ENCODE measurements at regions not wholly inside any gene's neighbourhood (a gene's known extent, or its start where the extent isn't known, plus 50 kb on each side); places are given as distances from the start of the nearest gene placed in this dataset.

DNA sequence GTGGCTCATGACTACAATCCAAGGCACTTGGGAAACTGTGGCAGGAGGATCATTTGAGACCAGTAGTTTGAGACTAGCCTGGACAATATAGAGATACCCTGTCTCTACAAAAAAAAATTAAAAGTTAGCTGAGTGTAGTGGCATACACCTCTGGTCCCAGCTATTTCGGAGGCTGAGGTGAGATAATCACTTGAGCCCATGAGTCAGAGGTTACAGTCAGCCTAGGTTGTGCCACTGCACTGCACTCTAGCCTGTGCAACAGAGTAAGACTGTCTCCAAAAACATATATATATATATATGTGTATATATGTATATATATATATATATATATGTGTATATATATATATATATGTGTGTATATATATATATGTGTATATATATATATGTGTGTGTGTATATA, 890.8 kb downstream of the NLGN4Y start:
- no peak for DNase-seq

DNA sequence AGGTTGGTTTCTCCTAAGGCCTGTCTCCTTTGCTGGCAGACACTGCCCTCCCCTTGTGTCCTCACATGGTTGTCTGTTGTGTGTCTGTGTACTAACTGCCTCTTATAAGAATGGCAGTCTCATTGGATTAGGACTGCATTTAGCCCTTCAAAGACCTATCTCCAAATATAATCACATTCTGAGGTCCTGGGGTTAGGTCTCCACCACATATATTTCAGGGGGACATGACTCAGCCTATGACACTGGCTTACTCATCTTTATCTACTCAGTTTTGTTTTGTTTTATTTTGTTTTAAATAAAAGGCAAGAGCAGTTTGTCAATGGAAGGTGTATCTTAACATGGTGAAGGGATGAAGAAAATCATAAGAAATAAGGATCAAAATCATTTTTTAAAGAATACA, 894.3 kb downstream of the NLGN4Y start:
- DNase-seq = no peak

DNA sequence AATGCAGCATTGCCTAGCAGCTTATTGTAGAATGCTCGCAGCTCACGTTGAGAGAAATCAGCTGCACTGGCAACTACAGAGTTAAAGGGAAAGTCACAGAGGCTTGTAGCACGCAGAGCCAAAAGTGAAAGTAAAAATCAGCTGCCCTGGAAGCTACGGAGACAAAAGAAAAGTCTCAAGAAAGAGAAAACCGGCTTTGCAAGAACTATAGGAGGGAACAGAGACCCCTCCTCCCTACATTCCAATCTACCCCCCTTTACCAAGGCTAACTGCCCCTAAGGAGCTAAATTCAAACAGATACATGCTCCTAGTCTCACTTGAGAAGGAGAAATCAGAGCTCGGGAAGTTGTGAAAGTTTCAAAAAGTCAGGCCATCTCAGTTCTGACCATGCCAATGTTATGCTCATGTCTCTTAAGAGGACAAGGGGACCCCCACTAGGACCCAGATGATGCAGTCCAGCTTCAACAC, 900.4 kb downstream of the NLGN4Y start:
- DNase-seq = peak; percentile 15

DNA sequence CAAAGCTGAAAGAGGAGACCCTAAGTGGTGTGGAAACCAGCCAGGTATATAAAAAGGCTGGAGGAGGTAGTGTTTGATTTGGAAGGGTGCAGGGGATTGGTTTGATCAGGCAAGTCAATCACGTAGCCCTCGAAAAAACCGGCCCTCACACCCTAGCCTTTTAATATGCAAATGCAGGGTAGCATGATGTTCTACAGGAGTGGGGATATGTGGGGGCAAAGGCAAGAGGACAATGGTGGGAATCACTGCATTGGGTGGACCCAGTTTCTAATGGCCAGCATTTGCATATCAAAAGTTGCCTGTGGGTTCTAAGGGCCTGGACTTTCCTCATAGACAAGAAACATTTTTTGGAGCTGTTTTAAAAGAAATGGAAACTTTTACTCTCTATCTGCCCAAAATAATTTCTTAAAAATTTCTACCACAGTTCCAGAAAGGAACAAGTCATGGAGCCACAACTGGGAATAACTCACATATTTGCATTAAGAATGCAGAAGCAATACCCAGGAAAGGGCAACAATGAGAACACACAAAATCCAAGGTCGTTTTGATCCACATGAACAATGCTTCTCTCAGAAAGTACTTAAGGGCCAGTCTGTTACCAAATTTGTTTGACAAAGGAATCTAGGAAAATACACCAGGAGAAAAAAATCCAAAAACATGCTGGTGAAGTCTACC, 915.8 kb downstream of the NLGN4Y start:
- DNase-seq = no peak

DNA sequence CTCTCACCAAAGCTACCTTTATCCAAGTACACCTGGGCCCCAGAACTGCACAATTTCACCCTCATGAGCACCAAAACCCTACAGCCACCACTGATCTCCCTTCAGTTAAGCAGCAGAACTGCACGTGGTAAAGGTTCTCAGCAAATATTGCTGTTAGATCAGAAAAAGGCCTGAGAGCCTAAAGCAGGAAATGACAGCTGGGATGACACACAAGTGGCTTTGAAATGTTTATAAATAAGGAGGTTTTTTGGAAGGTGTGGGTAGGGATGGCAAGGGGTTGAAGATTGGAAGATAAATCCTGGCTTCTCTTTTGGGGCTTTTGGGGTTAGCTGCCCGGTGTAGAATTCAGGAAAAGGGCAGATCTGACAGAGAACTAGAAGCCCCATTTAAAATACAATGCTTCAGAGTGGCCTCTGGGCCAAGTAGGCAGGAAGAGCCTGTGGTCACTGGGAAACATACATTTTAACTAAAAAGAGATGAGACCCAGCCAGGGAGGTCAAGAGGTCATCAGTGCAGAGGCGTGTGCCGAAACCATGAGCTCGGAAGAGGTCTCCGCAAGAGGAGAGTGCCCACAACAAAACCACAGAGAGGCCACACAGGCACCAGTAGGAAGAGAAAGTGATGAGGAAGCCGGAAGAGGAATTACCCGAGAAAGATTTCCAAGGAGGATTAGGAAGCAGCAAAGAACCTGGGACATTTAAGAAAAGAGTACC, 916.5 kb downstream of the NLGN4Y start:
- no peak for DNase-seq

DNA sequence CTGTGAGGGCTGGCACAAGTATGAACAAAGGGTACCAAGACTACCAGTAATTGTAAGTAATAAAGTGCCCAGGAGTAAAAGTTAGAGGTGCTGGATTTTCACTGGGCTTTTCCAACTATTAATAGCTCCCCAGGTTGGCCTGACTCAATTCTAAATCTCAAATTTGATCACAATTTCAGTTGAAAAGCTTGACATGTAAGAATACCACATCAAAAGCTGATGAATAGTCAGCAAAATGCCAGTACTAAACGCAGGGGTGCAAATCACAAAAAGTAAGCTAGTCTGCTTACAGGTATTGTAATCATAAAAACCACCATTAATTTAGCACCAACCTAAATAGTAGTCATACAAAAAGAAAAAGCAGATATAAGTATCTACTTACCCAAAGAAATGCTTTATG, 917.5 kb downstream of the NLGN4Y start:
- DNase-seq = no peak

DNA sequence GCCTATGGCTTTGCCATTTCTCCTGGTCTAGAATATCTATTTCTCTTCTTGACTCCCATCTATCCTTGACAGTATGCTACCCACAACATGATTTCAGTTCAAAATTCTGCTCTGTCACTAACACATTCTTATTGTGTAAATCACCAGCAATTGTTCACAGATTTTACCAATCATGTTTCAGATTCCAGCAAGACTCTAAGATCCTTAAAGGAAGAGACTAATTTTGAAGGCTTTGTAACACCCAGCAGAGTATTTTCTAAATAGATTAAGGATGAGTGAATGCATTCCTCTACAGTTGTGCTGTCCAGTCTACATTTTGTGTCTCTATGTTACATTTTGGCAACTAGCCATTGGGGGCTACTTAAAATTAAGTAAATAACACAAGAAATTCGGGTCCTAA, 921.5 kb downstream of the NLGN4Y start:
- no peak for DNase-seq

DNA sequence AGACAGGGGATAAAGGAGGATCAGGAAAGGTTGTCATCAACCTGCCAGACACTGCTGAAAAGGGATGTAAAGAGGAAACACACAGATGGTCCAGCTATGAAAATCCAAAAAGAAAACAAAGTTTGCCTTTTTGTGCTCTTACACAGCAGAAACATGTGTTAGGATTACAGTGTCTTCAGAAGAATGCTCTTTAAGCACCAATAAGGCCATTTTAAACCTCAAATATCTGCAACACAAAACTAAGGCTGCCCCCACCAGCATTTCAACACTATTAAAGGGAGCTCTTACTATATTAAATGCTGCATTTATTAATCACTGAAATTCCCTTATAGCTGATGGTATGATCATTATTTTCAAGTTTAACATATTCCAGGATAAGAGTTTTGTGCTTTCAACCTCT, 922.5 kb downstream of the NLGN4Y start:
- no peak for DNase-seq

DNA sequence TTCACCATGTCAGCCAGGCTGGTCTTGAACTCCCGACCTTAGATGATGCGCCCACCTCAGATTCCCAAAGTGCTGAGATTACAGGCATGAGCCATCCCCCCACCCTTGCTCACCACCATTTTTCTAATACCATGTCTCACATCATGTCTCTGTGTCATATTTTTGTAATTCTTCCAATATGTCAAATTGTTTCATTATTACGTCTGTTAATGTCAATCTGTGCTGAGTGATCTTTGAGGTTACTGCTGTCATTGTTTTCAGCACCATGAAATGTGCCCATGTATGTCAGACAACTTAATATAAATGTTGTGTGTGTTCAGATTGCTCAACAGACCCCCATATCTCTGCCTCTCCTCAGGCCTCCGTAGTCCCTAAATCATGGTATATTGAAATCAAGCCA, 923.6 kb downstream of the NLGN4Y start:
- DNase-seq = no peak

DNA sequence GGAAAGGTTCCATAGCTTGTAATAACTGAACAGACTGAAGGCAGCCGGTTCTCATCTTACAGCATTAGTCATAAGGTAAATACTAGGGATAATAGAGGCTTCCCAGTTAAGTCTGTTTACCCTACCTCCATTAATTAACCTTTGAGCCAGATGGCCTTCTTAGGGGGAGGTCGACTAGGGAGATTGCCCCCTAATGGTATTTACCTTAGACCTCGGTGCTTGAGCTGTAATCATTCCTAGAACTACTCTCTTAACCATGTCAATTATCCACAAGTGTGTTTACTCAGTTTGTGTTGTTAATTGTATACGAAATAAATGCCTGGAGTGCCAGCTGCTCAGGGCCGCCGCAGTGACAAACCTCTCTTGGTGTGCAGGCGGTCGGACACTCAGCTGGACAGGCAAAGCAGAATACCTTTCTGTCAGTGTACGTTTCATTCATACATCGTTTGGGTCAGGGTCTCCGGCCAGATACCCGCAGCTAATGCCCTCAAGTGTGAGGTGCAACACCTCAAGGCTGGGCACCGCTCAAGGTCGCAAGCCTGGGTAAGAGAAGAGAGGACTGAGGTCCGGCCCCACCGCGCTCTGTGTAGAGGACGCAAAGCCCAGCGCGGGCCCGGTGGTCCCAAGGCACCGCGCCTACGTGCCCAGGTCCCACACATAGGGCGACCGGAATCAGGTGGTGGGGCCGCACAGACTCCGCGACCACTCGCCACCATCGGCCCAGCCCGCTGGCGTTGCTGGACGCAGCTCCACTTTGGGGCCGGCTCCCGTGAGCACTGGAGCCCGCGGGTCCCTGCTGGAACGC, 931.0 kb downstream of the NLGN4Y start:
- DNase-seq = no peak

DNA sequence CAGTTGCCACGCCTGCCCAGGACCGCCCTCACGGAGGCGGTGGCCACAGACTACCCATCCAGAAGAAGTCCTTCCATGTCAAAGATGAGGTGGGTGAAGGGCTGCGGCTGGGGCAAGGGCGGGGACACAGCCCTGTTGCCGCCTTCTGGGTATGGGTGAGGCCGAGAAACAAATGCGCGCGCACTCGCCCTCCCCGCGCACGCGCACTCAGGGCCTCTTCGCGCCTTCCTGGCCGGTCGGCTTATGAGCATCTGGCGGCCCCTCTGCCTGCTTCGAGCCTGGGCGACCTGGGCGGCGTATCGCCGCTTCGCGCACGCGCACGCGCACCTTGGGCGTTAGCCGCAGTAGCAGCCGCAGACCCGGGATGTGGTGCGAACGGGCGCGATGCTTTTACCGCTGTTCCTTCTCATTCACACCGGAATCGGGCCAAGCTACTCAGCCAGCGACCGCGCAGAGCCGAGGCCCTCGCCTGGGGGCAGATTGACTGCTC, 931.7 kb downstream of the NLGN4Y start:
- DNase-seq = no peak

DNA sequence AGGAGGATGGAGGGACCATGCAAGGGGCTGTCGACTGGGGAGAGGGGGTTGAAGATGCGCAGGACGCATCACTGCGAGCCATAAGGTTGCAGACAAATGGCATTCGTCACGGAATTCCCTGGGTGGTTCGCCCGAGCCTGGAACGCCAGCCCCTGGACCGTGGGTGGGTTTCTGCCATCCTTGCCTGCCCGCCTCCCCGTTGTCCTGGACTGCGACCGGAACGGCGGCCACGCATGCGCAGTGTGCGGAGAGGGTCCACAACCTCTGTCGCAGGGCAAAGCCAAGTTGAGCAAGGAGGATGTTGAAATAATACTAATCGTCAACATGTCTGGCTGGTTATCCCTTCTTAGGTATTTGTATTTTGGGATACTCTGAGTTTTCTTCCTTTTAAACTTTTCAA, 932.2 kb downstream of the NLGN4Y start:
- DNase-seq = no peak

DNA sequence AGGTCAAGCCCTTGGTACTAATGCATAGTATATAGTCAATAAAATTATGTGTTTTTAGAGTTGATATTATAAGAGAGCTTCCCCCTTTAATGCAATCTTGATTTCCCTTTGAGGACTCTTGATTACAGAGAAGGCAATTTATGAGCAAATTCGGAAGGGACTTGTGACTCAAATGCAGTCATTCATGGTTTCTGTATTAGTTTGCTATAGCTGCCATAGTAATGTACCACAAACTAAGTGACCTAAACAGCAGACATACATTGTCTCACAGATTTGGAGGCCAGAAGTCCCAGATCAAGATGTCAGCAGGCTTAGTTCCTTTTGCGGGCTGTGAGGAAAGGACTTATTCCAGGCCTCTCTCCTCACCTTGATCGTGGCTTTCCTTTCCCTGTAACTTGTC, 933.4 kb downstream of the NLGN4Y start:
- no peak for DNase-seq

DNA sequence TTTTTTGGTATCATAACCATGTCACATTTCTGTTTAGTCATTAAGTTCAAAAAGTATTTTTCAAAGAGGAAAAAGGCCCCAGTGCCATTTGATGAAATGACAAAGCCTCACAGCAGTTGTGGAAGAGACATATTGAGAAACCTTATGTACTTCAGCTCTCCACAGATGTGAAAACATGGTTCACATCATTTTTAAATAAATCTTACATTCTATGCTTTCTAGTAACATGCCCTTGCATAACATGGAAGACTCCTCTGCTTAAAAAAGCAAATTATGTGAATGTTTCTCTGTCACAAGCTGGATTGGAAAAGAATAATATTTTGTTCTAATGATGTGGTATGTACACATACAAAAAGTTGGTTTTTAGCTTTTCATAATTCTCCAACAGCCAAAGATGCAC, 934.1 kb downstream of the NLGN4Y start:
- DNase-seq = no peak

DNA sequence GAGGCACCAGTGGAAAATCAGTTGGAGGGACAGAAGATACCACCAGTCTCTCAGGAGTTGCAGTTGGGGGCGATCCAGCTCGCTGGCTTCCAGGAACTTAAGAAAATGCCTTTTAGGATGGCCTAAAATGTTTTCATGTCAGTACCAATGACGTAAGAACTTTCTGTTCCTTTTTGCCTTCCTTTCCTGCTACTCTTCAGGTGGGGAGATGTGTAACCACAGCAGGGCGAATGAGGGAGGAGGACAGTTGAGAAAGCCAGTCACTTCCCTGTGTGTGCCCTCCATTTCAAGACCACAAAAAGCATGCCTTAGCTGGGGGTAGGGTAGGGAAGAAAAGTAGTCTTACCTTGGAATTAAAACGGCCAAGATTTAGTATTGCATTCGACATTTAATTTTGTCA, 941.6 kb downstream of the NLGN4Y start:
- DNase-seq = no peak

DNA sequence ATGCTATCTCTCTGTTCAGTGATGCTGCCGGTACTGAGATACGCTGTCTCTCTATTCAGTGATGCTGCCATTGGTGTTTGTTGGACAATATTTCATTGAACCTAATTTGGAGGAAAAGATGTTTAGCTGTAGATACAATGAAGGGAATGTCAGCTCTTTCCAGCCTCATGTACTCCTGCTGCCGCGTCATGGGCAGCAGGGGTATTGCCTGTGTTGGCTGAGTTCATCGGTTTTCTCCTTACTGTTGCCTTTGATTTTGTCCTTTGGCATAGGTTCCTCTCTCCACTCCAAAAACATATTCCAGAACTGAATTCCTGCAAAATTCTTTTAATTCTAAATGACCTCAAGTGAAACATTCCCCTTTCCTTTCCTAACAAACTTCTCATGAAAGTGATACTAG, 942.6 kb downstream of the NLGN4Y start:
- no peak for DNase-seq

DNA sequence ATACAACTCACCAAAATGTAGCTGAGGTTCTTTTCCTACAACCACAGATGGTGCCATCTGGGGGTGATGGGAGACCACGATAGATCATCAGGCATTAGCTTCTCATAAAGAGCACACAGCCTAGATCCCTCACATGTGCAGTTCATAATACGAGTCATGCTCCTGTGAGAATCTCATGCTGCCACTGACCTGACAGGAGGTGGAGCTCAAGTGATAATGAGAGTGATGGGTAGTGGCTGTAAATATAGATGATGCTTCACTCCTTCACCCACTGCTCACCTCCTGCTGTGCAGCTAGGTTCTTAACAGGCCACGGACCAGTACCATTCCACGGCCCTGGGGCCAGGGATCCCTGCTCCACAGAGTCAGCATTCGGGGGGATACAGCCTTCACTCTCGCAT, 943.8 kb downstream of the NLGN4Y start:
- DNase-seq = no peak

DNA sequence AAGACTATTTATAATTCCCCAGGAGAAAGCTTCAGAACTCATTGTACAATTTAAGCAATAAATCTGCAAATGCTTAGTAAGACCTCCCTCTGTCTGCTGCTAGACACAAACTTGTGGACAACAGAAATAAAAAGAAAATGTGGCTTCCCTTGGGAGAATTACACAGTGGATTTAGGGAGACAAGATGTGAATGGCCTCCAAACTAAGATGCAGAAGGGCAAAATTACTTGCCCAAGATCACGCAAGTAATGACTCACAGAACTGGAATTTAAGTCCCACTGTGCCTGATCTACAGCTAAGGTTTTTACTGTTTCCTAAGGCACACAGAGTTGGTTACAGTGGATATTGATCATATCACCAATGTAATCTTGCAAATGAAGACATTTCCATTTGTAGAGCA, 947.0 kb downstream of the NLGN4Y start:
- DNase-seq = peak; percentile 1

DNA sequence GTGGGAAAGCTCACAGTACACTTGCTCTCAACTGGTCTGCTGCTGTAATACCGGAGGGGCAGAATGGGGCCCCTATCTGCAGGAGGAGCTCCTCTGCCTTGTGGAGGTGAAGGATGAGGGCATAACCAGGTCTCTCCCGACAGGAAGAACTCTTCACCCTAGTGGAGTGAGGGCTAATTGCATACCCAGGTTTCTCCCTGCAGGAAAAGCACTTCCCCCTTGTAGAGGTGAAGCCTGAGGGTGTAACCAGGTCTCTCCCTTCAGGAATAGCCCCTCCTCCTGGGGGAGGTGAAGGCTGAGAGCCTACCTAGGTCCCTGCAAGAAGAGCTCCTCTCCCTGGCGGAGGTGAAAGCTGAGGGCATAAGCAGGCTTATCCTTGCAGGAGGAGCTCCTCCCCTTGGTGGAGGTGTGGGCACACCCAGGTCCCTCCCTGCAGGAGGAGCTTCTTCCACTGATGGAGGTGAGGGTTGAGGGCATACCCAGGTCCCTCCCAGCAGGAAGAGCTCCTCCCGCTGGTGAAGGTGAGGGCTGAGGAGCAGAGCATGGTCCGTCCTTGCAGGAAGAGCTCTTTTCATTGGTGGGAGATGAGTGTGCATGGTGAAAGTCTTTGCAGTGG, 954.1 kb downstream of the NLGN4Y start:
- no peak for DNase-seq

DNA sequence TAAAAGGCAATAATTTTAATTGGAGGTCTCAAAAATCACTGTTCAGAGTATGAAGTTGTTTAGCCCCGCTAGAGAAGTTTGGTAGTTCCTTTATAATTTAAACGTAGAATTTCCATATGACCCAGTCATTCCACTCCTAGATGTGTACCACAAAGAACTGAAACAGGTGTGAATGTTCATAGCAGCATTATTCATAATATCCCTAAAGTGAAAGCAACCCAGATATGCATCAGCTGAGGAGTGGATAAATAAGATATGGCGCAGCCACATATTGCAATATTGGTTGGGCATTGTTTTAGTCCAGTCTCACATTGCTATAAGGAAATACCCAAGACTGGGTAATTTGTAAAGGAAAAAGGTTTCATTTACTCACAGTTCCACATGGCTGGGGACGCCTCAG, 976.2 kb downstream of the NLGN4Y start:
- DNase-seq = no peak

DNA sequence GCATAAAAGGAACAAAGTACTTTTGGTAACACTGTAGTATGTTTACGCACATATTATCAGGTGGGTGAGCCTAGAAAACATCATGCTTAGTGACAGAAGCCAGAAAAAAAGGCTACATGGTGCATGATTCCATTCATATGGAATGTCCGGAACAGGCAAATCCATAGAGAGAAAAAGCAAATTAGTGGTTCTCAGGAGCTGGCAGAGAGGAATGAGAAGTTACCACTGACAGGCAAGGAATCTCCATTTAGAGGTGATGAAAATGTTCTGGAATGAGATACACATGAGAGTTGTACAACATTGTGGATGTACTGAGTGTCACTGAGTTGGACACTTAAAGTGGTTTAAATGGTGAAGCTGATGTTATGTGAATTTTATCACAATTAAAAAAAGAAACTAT, 976.9 kb downstream of the NLGN4Y start:
- DNase-seq = no peak

DNA sequence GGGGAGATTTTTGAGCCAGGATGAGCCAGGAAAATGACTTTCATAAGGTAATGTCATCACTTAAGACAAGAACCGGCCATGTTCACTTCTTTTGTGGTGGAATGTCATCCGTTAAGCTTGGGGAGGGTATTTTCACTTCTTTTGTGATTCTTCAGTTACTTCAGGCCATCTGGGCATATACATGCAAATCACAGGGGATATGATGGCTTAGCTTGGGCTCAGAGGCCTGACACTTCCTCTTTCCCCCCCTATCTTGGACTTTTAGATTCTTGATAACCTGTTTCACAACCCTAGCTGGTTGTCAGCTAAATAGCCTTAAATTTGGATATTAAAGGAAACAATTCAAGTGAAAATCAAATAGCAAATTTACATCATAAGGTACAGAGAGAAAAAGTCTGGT, 986.0 kb downstream of the NLGN4Y start:
- DNase-seq = no peak

DNA sequence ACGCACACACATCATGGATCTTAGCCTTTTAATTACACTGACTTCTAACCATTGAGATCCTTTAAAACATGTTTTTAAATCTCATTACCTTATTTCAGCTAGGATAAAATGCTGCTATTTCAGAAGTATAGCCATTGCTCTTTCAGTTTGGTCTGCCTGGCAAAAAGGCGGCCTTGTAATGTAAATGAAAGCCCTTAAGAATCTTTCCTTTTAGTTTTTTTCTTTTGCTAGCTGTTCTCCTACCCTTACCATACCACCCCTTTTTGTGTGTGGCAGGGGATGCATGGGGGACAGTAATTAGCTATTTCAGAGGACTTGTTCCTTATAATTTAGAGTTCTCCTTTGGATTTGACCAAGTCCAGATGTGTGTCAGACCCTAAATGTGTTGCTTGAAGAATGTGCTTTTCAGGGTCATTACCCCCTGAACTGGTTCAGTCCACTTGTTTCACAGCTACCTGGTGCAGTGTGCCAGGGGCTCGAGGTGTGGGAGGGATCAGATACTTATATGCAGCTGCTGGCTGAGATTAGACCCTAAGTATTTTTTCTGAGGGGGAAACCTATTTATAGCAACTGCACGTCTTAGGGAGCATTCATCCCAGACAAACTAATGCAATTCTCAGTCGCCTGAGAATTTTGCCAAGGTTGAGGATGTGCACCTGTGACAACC, 986.8 kb downstream of the NLGN4Y start:
- DNase-seq = no peak
